ENCODE measurements at regions not wholly inside any gene's neighbourhood (a gene's known extent, or its start where the extent isn't known, plus 50 kb on each side); places are given as distances from the start of the nearest gene placed in this dataset.

DNA sequence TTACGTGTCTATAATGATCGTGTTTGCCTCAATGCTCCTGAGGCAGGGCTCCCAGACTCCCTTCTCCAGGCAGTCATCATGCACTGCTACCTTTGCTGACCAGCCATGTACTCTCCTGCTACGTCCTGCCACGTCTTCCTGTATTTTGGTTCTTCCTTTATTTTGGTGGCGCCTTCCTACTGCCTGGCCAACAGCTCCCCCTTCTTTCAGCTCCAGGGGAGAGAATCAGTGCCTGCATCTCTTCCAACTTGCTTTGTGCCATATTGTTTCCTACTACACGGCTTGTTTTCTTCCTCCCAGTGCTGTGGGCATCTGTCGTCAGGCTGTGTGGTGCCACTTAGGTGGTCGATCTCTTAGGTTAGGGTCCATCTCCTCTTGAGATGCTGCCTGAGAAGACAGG is 96.2 kb downstream of the FGF9 start:
- TF ChIP-seq CTCF (IDR thresholded peaks at IDR 0.05) (no peak), POLR2A (IDR thresholded peaks at IDR 0.05) (no peak), POLR2AphosphoS5 (IDR thresholded peaks at IDR 0.05) (no peak)
